ENCODE measurements at regions not wholly inside any gene's neighbourhood (a gene's known extent, or its start where the extent isn't known, plus 50 kb on each side); places are given as distances from the start of the nearest gene placed in this dataset.
"Not testable (repeated sequence)": the region's sequence is repeated elsewhere in the genome, so short reads cannot be mapped to it uniquely, and the experiment has no call there.

DNA sequence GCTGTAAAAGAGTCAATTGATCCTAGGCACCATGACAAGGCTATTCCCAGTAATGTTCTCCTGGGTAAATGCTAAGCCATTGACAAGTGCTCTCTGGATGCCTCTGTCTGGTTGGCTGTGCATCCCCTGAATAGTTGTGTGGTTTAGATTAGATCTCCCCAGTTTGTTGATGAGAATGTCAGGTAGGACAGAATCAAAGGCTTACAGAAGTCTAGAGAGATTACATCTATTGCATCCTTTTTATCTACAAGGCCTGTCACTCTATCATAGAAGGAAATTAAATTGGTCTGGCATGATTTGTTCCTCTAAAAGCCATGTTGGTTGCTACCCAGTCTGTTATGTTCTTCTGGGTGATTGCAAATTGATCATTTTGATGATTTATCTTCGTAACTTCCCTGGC lies 548.3 kb downstream of the GATA3 start:
- DNase-seq (ENCODE audit: low spot score): no peak

DNA sequence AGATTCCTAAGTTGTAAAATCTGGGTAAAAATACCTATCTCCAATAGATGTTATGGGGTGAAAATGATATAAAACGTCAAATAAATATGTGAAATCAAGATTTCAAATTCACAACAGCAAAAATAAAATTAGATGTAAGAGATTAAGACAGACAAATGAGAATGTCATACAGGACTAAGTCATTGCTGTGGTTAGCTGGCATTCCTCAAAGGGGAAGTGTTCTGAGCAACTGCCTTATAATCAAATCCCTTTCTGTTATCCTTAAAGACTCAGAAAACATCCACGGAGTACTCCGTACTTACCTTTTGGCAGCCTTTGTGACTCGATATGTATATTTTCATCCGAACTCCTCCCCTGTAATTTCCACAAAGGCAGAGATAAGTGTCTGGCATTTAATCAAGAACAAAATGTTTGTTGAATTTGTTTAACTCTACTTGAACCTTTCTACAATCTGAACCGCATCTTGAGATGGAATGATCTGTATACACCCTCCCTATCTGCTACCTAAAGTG lies 559.6 kb downstream of the GATA3 start:
- no peak for DNase-seq (ENCODE audit: low spot score)

- no peak for DNase-seq (ENCODE audit: low spot score)
Observed at GRCh38 chr10:8615118-8615517, 560.6 kb downstream of the GATA3 start.

DNA sequence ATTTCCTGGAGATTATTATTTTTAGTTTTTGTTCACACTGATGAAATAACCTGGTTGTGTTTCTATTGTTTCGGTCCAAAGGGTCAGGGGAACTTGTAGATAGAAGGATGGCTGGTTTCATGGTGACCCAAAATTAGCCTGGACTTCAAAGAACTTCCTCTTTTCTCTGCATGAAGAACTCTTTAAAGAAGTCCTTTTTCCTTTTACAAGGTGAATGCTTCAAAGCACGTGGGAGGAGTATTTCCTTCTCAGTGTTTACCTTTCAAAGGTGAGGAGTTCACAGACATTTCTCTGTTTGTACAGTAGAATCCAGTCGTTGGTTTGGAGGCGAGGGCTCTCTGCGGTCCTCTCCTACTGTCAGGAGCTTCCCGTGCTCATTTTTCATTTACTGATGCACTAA lies 561.7 kb downstream of the GATA3 start:
- peak; percentile 53 for DNase-seq (ENCODE audit: low spot score)

GRCh38 chr10:8617792-8618191 lies 563.3 kb downstream of the GATA3 start:
- no peak for DNase-seq (ENCODE audit: low spot score)

DNA sequence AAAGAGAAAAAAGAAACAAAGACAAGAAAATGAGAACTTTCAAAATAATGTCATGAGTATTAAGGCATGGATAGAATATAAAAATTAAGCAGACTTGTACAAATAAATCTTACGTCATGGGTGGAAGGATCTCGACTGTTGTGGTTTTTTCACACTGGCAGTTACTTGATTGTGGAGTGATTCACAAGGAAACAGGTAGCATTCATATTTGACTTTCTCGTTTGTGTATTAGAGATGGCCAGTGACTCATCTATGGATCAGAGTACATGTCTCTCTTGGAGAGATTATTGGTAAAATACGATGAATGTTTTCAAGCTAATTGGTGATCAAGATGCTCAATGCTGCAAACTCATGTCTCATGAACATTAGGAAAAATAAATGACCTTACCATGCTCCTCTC lies 564.3 kb downstream of the GATA3 start:
- peak; percentile 45 for DNase-seq (ENCODE audit: low spot score)

DNA sequence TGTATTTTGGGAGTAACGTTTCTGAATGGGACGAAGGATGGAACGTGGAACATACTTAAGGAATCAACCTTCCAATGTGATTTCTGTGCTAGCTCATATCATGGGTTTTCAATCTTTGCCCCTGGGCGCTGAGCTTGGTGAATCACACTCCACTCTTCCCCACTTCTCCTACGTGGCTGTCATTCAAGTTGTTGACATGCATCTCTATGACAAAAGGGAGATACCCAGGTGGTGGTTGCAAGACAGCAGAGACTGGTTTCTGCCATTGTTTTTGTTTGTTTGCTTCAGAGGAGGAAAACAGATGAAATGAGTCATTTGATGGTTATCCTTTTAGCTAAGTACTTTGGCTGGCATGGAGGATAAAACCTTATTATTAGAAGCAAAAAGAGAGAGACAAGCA lies 573.9 kb downstream of the GATA3 start:
- no peak for DNase-seq (ENCODE audit: low spot score)

- DNase-seq (ENCODE audit: low spot score): no peak
Observed at GRCh38 chr10:8633909-8634308, 579.4 kb downstream of the GATA3 start.

DNA sequence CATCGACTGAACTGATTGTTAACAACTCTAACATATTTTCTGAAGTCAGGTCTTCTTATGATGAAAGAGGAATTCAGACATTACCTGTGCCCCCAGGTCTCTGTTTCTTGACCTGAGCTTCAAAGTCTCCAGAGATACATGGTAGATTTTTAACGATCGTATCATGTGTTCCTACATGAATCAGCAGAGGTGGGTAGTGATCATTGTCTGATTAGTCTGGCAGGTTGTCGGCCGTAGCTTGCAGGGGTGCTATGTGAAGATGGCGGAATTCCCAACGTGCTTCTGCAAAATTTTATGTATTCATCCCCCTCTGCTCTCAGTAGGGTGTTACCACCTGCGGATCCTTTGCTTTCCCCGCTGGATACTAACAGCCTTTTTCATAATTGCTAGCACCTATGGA lies 581.9 kb downstream of the GATA3 start:
- DNase-seq (ENCODE audit: low spot score): no peak

- no peak for DNase-seq (ENCODE audit: low spot score)
Observed at GRCh38 chr10:8637640-8638039, 583.2 kb downstream of the GATA3 start.

DNA sequence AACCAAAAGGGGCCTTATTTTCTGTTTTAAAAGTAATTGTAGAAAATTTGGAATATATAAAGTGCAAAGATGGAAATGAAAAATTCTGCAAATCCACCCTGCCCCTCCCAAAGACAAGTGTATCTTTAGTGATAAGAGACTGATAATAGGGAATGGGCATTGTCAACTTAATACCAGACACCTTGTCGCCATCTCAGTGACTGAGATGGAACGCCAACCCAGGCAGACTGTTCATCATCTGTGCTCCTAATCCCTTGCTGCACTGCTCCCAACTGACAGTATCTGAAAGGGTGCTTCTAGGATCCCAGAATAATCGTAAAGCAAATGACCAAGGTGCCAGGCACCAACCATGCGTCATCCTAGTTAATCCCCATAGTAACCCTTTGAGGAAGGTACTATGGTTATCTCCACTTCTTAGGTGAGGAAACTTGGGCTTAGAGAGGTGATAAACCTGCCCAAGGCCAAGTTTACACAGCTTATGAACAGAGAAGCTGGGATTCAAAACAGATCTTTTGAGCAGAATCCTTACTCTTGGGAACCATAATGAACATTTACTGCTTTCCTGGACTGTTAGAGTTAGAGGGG lies 583.7 kb downstream of the GATA3 start:
- no peak for DNase-seq (ENCODE audit: low spot score)

DNA sequence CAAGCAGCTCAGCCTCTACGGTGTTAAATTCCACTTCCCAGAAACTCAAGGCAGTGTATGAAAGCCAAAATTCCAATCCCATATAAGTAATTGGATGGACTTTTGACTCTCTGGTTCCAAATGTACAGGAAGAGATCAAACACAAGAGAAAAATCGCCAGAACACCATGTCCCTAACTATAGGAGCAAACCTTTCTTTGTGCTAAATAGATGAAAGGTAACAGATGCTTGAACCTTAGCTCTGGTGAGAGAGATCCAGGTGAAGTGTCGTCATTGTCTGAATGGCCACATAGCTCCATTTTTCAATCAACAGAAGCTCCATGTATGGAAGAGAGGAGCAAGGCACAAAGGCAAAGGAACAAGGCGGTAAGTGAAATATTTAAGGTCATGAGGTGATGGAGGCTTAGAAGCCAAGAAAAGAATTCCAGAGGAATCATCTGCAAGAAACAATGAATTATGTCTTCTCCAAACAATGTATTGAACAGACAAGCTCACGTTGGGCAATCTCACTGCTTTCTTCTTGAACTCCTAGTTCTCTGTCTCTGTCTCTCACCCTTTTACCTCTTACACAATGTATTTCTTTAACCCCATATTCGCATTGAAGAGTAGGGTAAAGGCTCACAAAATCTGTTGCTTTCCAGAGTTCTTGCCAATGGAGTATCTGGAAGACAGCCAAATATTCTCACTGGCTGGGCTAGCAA lies 585.1 kb downstream of the GATA3 start:
- DNase-seq (ENCODE audit: low spot score): no peak

DNA sequence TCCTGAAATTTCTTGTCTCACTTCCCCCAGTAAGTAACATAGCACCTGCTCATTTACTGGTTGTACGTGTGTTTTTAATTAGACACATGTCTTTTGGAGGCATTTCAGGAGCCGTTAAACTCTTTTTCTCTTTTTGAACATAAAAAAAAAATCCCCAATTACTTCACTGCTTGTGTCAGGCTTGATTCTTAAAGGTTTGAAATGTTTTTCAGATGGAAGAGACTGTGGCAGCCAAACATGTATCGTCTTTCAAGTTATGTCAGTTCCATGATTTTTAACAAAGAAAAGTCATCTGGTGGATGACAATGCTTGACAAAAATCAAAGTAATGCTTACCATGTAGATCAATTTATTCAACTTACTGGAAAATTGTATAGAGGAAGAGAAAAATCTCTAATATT lies 585.8 kb downstream of the GATA3 start:
- DNase-seq (ENCODE audit: low spot score): no peak

- DNase-seq (ENCODE audit: low spot score): no peak
Observed at GRCh38 chr10:8640878-8641277, 586.4 kb downstream of the GATA3 start.

DNA sequence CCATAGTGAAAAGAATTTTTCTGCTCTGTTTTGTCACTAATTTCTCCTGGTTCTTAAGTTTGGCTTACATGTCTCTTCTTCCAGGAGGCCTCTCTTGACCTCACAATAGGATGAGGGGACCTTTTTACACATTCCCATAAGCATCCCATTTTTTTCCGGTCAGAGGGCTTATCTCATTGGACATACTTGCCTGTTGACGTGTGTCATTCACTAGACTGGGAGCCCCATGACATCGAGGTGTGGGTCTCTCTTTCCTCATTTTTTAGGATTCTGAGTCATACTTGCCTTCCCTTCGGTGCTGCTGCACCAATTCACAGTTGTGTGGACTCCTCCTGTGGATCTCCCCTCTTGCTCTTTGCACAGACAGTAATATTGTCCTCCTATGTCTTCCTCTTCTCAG lies 601.8 kb downstream of the GATA3 start:
- DNase-seq (ENCODE audit: low spot score): no peak

- DNase-seq (ENCODE audit: low spot score): no peak
Observed at GRCh38 chr10:8659982-8660381, 605.5 kb downstream of the GATA3 start.

DNA sequence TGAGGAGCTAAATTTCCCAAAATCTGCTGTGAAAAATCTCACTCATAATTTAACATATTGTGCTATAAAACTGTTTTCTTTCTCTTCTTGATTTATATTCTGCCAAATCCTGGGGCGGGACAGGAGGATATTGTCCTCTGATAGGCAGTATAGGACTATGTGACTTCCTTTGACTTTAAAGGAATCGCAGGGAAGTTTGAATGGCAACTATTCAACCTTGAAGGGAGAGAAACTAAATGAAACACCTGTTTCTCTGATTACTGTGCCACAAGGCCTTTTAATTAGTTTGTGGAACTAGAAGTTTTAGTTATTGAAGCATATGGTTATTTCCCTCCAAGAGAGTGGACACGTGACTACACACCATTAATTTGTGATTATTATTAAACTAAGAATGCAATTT lies 607.4 kb downstream of the GATA3 start:
- DNase-seq (ENCODE audit: low spot score): no peak

- no peak for DNase-seq (ENCODE audit: low spot score)
Observed at GRCh38 chr10:8663131-8663530, 608.6 kb downstream of the GATA3 start.

DNA sequence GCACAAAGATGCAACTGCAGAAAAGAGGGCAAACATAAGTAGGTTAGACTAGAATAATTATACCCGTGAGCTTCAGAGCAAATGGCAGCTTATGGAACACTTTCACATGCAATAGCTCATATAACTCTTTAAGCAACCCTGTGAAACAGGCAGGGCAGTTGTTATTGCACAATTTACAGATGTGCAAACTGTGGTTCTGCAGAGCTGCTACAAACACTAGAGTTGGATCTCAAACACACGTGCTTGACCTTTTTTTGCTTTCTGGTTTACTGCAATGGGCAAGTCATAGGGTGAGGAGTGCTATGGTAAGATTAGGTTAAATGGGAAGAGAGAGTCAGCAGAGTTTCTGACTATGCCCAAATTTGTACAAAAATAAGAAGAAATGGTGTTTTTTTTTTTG lies 610.8 kb downstream of the GATA3 start:
- no peak for DNase-seq (ENCODE audit: low spot score)

GRCh38 chr10:8670461-8670860 lies 616.0 kb downstream of the GATA3 start:
- no peak for DNase-seq (ENCODE audit: low spot score)

- DNase-seq (ENCODE audit: low spot score): no peak
Observed at GRCh38 chr10:8674230-8674629, 619.7 kb downstream of the GATA3 start.

DNA sequence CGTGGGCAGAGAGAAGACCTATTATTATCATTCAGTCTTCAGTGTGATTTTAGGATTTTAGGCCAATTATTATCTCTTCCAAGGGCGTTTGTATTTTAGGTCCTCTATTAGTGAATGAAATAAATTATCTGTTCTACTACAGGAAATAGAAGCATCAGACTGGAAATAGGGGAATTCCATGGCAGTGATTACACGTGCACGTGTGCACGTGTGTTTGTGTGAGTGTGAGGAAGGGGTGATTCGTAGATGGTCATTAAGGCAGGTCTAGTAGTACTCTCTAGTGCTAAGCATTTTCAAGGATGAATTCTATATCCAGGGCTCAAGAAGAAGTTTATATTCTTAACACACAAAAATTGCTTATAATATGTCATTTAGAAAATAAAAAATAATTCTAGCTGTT lies 623.2 kb downstream of the GATA3 start:
- no peak for DNase-seq (ENCODE audit: low spot score)

GRCh38 chr10:8684916-8685315 lies 630.4 kb downstream of the GATA3 start:
- DNase-seq (ENCODE audit: low spot score): not testable (repeated sequence)

DNA sequence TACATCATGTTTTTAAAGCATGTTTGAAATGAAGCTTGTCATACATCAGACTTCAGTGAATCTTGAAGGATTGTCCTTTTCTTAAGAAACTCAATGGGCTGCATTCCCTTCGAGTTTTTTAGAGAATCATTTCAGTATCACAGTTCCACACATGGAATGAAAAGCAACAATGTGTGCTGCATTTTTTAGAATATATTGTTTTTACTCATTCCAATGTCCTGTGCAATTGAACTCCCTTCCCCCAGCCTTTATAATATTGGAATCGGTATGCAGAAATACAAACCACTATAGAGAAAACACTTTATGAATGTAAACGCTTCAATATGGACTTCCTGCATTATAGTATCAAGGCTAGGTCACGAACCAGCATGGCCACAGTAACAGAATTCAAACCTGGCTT lies 634.4 kb downstream of the GATA3 start:
- no peak for DNase-seq (ENCODE audit: low spot score)
